Cardiac fibroblast (primary cell): ENCODE measurements at regions not wholly inside any gene's neighbourhood (a gene's known extent, or its start where the extent isn't known, plus 50 kb on each side); places are given as distances from the start of the nearest gene placed in this dataset.
"Not testable (repeated sequence)": the region's sequence is repeated elsewhere in the genome, so short reads cannot be mapped to it uniquely, and the experiment has no call there.

Experiments
- DNase-seq, 2 donors: peaks; one replicate each; pipeline versions ENCODE4 v3.0.0 to v3.0.0-alpha.2; 2010; ENCODE audit warnings: low read depth in 2 of 2
- H3K4me3 ChIP-seq, 2 donors: replicated peaks in 1 of 2; 1 replicate in 1 of 2; 2 replicates in 1 of 2; pipeline ENCODE4 v1.5.1; 2011; ENCODE audit warnings: low read depth in 2 of 2, low read length in 2 of 2, mild to moderate bottlenecking in 2 of 2, moderate library complexity in 1 of 2
- TF ChIP-seq, protein P1 (sequence below): IDR thresholded peaks from one replicate; pipeline ENCODE4 v1.5.1; 2011; ENCODE audit warnings: low read depth, mild to moderate bottlenecking, low read length, inconsistent platforms

DNA sequence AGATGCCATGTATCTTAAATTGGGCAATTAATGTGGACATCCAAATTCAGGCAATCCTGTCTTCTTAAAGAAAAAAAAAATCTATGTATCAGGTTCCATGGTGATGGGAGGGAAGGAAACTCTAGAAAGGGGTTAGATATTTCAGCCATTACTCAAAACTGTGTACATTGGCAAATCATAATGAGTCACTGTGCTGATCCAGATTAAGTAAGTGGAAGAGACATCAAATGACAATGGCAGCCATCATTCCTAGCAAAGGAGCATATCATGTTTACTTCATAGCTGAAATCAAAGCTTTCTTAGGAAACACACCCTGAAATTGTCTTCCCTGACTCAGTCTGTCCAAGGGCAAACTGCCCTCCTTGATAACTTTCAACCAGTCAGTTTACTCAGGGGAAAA is 713.3 kb upstream of the GBE1 start:
- no peak overlapping the region for H3K4me3 ChIP-seq
- DNase-seq, result peak in 1 of 2 donors; percentile 36
- TF ChIP-seq, protein P1, sequence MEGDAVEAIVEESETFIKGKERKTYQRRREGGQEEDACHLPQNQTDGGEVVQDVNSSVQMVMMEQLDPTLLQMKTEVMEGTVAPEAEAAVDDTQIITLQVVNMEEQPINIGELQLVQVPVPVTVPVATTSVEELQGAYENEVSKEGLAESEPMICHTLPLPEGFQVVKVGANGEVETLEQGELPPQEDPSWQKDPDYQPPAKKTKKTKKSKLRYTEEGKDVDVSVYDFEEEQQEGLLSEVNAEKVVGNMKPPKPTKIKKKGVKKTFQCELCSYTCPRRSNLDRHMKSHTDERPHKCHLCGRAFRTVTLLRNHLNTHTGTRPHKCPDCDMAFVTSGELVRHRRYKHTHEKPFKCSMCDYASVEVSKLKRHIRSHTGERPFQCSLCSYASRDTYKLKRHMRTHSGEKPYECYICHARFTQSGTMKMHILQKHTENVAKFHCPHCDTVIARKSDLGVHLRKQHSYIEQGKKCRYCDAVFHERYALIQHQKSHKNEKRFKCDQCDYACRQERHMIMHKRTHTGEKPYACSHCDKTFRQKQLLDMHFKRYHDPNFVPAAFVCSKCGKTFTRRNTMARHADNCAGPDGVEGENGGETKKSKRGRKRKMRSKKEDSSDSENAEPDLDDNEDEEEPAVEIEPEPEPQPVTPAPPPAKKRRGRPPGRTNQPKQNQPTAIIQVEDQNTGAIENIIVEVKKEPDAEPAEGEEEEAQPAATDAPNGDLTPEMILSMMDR, result no peak

DNA sequence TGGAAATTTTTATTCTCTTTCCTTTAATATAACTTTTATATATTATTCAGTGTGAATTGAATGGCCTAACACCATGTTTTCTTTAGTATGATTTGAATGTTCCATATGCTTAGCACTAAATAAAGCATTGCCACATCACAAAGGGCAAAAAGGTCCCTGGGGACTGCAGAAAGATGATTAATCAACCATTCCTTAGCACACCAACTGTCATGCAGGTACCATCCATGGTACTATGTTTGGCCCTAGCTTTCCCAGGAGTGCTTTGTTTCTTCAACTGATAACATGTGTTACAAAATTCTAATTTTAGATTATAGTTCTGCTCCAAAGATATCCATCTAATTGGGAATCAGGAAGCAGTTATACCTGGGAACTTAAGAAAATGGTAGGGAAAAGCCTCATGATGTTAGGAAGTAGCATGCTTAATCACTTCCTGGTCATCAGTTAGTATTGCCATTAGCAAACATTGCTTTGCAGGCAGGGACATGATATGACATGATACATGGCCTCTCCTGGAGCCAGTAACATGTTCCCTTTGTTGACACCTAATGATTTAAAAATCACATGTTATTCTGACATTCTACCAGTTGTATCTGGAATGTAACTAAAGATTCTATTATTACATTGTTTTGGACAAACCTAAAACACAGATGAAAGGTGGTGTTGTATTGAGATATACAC is 712.6 kb upstream of the GBE1 start:
- no peak for DNase-seq
- H3K4me3 ChIP-seq, result no peak overlapping the region
- TF ChIP-seq, protein P1, result no peak

DNA sequence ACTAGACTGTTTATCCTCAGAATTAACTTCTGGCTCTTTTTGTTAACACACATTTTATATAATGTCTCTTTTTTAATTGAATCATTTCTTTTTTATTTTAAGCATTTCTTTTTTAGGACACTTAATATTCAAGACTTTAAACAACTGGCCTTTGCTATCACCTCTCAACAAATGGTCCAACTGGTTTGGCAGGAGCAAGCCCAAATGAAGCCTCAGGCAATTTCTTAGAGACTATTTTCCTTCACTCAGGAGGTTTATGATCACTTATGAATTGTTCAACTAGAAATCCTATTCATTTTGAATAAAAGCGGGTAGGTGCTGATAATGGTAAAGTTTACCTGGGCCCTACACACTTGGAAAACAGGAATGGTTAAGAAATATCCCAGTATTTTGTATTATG is 705.6 kb upstream of the GBE1 start:
- TF ChIP-seq, protein P1, result no peak
- no peak for DNase-seq

DNA sequence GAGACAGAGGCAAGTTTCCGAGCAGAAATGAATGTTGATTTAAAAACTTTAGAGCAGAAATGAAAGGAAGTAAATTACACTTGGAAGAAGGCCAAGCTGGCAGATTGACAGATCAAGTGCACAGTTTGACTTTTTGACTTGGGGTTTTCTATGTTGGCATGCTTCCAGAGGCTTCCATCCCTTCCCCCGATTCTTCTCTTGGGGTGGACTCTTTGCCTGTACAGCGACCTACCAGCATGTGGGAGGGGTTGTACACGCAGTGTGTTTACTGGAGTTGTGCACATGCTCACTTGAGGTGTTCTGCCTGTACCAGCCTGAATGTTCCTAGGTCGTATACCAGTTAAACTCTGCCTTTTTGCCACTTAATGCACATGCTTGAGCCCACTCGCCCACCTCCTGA is 701.5 kb upstream of the GBE1 start:
- no peak for DNase-seq
- no peak overlapping the region for H3K4me3 ChIP-seq
- TF ChIP-seq, protein P1, result no peak

More for the DNA sequence above, 705.6 kb upstream of the GBE1 start:
- H3K4me3 ChIP-seq, result no peak overlapping the region

DNA sequence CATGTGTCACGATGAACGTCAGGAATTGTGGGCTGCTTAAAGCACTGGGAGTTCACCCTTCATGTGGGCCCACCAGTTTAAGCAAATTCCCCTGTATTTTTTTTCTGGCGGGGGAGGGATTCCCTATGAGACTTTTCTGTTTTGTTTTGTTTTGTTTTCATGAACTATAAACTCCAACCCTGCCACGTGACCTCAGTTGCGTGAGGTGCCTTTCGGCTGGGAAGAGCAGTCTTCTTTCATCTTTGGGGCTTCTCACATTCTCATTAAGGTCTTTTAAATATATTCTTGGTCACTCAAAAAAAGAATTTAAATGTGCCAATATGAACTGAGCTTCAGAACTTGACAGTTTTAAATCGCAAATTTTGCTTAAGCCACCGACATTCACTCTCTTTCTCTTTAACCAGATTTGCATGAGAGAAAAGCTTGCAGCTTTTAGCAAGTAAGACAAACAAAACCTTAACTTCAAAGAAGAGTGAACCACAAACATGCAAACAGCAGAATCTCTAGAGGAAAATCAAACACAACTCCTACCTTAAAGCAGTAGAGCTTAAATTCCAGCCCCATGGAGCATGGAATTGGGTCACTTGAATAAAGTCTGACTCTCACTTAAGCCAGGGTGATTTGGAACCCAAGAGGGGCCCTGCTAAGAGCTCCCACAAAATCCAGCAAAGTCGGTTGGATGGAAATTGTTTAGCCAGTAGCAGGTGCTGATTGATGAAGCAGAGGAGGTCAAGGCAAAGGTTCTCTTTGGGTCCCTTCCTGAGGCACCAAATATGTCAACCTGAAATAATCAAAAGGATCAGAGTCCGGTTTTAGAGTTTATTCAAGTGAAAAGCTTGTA is 699.8 kb upstream of the GBE1 start:
- H3K4me3 ChIP-seq, result no peak overlapping the region
- DNase-seq, result no peak
- TF ChIP-seq, protein P1, result no peak

DNA sequence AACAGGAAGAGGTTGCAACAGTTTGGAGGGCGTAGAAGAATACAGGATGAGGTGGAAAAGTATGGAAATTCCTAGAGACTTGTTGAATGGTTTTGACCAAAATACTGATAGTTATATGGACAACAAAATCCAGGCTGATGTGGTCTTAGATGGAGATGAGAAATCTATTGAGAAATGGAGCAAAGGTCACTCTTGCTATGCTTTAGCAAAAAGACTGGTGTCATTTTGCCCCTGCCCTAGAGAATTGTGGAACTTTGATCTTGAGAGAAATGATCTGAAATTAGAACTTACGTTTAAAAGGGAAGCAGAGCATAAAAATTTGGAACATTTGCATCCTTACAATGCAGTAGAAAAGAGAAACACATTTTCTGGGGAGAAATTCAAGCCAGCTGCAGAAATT is 686.9 kb upstream of the GBE1 start:
- H3K4me3 ChIP-seq, result no peak overlapping the region
- TF ChIP-seq, protein P1, result no peak
- no peak for DNase-seq

DNA sequence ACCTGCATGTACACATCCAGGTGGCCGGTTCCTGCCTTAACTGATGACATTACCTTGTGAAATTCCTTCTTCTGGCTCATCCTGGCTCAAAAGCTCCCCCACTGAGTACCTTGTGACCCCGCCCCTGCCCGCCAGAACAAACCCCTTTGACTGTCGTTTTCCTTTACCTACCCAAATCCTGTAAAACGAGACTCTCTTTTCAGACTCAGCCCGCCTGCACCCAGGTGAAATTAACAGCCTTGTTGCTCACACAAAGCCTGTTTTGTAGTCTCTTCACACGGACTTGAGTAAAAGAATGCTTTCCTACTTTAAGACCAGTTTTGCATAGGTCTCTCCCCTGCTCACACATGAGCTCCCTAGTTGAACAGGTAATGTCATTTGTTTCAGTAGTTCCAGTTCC is 667.4 kb upstream of the GBE1 start:
- DNase-seq, H3K4me3 ChIP-seq: not testable (repeated sequence)
